ENCODE measurements at regions not wholly inside any gene's neighbourhood (a gene's known extent, or its start where the extent isn't known, plus 50 kb on each side); places are given as distances from the start of the nearest gene placed in this dataset.

GRCh38 chr6:4281341-4282293, 146.2 kb upstream of the ECI2 start (continued):
- TF ChIP-seq E2F4 (CRISPR knock-in tag; IDR thresholded peaks at IDR 0.05; ENCODE audit: low read depth) (0 out of 2 replicates have a peak, but pooled peaks have one; percentile 19), JUN (IDR thresholded peaks at IDR 0.05; ENCODE audit: borderline replicate concordance, low read depth, low read length) (no peak), JUN (CRISPR knock-in tag; IDR thresholded peaks at IDR 0.05; ENCODE audit: borderline replicate concordance) (no peak), ELF1 (tag; IDR thresholded peaks at IDR 0.05) (no peak), ZNF445 (CRISPR knock-in tag; IDR thresholded peaks at IDR 0.05; ENCODE audit: low read depth) (no peak), BRCA1 (IDR thresholded peaks at IDR 0.05) (no peak), BRCA1 (CRISPR knock-in tag; IDR thresholded peaks at IDR 0.05) (no peak), BRF1 (IDR thresholded peaks at IDR 0.05; ENCODE audit: borderline replicate concordance, extremely low read depth, insufficient read length) (no peak), SOX6 (IDR thresholded peaks at IDR 0.05) (no peak), MXI1 (IDR thresholded peaks at IDR 0.05; ENCODE audit: low read depth, low read length) (no peak), MTA3 (IDR thresholded peaks at IDR 0.05; ENCODE audit: borderline replicate concordance) (no peak), HDGF (IDR thresholded peaks at IDR 0.05) (no peak), SMARCA5 (IDR thresholded peaks at IDR 0.05) (no peak), REST (IDR thresholded peaks at IDR 0.05; ENCODE audit: borderline replicate concordance) (peak; percentile 30; the same call in 1 of the 2 replicates), REST (CRISPR knock-in tag; IDR thresholded peaks at IDR 0.05; ENCODE audit: low read depth) (no peak), SP1 (CRISPR knock-in tag; IDR thresholded peaks at IDR 0.05) (no peak), NCOA6 (IDR thresholded peaks at IDR 0.05) (no peak), HNRNPLL (IDR thresholded peaks at IDR 0.05; ENCODE audit: low read depth, low read length, poor library complexity, severe bottlenecking) (peak; percentile 26), KDM4B (IDR thresholded peaks at IDR 0.05; ENCODE audit: borderline replicate concordance in 2 of 2, low read depth in 1 of 2) (no peak), CREB1 (IDR thresholded peaks at IDR 0.05) (no peak), CREB1 (CRISPR knock-in tag; IDR thresholded peaks at IDR 0.05) (0 out of 2 replicates have a peak, but pooled peaks have one; percentile 42), ZC3H11A (IDR thresholded peaks at IDR 0.05; ENCODE audit: low read depth, low read length) (no peak)

All from K562 (cell line).